ENCODE measurements at regions not wholly inside any gene's neighbourhood (a gene's known extent, or its start where the extent isn't known, plus 50 kb on each side); places are given as distances from the start of the nearest gene placed in this dataset.

DNA sequence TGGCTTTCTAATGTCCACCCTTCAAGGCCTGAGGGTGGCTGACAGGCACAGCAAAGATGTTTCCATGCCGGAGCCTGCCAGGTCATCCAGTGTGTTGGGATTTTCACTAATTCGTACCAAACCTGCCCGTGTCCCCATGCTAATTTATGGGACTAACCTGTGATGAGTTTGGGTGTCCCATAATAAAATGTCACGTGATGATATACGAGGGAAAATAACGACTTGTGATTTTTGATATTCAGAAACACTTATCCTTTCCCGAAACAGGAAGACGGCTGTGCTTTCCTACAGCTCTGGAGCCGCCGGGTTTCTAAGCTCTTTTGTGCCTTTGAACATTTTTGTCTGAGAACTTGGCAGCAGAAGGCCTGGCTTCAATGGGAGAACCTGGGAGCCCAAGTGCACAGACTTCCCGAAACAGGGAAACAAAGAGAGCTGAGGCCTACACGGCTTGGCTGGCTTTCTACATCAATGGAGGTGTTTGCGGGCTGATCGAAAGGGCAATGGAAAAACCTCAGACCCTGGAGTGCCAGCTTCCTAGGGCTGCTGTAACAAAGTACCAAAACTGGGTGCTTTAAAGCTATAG lies 171.9 kb upstream of the JARID2 start:
- DNase-seq: no peak

DNA sequence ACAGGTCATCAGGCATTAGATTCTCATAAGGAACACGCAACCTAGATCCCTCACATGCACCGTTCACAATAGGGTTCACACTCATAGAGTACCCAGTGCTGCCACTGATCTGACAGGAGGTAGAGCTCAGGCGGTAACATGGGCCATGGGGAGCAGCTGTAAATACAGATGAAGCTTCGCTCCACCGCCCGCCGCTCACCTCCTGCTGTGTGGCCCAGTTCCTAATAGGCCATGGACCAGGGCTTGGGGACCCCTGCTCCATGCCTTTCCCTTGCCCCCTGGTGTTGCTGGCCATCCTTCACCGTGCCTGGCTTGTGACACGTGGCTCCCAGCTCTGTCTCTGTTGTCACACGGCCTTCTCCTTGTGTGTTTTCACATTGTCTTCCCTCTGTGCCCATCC lies 171.1 kb upstream of the JARID2 start:
- DNase-seq: no peak

DNA sequence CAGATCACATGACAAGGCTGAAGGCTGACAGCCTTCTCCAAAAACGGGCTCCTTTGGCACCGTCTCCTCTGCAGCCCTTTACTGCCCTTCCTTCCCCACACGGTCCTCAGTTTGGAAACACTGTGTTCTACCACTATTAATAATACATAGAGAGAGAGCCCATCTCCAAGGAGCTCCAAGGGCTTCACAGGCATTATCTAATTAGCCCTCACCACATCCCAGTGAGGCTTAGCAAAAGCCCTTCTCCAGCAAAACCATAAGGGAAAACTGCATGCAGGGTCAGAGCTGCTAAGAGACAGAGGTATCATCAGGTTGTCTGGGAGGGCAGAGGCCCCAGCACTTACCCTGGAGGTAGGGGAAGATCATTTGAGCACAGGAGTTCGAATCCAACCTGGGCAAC lies 169.3 kb upstream of the JARID2 start:
- DNase-seq: no peak

DNA sequence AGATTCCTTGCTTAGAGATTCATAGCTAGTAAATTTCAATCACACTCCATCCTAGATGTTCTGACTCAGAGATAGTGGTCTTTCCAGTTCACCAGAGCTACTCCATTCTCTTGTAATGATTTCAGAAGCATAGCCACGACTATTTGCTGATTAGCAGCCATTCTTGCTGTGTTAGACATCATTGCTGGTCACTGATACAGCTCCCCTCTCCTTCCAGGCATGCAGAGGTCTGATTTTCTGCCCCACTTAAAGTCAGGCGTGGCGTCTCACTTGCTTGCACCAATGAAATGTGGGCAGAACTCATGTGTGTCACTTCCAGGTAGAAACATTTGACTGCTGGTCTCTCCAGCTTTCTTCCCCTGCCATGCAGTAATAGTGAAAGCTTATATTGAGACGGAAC lies 168.9 kb upstream of the JARID2 start:
- no peak for DNase-seq

DNA sequence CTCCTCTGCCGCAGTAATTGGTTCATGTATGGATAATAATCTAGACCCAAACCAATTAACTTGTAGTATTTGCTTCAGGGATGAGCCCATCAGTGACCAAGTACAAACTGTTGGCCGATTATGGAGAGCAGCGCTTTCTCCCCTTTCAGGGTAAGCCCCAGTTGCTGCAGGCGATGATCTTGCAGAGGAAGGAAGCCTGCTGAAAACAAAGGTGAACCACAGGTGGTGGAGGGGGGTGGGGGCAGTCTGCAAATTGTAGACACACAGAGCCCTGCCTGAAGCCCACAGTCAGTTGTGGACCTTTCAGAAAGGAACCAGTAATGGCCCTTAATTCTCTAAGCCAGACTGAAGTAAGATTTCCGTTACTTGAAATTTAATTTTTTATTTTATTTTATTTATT lies 167.9 kb upstream of the JARID2 start:
- no peak for DNase-seq

DNA sequence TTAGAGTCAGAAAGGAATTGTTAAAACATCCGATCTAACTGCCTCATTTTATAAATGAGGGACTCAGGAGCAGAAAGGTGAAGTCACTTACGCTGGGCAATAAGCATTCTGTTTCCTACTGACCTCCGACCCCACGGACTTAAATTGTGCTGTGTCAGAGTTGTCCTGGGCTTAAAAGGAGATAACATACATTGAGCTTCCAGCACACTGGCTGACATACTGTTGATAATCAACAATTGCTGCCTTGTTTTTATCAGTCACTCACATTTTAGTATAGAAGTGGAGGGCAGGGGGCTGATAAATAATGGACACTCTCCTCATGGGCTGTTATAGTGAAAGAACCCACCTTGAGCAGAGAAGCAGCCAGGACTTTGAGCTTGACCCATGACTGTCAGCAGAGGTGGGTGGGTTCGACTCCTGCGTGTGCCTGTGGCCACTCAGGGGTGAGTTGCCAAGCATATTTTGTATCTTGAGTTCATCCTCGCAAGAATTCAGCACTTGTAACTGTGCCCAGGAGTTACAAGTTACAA lies 166.5 kb upstream of the JARID2 start:
- DNase-seq: no peak

DNA sequence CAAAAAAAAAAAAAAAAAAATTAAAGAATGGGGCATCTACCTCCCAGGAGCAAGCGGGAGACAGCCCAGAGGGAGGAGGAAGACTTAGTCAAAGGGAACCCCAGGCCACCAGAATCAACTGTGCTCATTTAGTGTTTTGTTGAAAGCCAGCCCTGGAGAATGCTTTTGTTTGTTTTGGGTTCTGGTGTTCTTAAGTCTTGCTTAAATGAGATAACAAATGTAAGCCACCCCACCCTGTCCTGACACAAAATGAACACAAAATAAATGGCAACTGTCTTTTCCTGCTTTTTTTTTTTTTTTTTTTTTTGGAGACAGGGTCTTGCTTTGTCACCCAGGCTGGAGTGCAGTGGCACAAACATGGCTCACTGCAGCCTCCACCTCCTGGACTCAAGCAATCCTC lies 165.0 kb upstream of the JARID2 start:
- no peak for DNase-seq

DNA sequence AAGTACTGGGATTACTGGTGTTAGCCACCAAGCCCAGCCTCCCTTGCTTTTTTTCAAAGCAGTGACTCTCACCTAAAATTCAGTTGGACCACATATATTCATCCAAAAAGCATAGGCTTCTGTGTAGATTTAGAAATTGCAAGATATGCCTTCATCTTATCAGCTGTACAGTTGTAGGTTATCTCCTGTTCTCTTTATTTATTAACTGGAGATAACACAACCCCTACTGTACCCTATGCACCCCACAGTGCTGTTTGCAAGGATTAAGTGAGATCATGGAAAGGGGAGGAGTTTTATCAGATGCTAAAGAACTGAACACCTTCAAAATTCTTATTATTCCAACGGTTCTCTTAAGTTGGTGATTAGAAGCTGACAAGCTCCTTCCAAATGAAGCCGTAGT lies 164.4 kb upstream of the JARID2 start:
- no peak for DNase-seq

DNA sequence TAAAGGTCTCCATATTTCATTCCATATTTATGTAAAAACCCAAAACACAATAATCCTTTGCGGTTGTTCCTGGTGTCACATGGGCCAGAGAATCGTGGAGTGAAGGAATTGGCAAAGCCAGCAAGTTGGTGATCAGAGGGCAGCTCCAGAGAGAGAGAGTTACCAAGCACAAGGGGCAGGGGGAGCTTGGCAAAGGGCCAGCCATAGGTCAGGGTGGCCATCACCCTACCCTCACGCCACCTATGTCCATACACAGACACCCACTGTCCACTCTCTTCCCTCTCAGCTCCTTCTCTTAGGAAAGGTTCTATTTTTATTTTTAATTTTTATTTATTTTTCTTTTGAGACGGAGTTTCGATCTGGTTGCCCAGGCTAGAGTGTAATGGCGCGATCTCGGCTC lies 163.2 kb upstream of the JARID2 start:
- no peak for DNase-seq

DNA sequence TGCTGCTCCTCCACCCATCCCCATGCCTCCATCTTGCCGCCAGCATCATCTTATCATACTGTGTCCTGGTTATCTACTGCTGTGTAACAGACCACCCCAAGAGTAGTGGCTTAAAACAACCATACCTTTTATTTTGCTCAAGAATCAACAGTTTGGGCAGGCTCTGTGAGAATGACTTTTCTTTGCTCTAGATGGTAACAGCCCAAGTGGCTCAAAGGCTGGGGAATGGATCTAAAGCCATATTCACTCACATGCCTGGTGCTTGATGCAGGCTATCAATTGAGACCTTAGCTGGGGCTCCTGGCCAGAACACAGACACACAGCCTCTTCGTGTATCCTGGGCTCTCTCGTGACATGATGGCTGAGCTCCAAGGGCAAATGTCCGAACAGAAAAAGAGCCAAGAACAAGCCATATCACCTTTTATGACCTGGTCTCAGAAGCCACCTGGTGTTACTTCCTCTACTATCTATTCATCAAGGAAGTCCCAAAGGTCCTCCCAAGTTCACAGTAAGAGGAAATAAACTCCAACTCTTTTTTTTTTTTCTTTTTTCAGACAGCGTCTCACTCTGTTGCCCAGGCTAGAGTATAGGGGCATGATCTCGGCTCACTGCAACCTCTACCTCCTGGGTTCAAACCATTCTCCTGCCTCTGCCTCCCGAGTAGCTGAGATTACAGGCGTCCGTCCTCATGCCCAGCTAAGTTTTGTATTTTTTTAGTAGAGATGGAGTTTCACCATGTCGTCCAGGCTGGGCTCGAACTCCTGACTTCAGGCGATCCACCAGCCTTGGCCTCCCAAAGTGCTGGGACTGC lies 159.3 kb upstream of the JARID2 start:
- no peak for DNase-seq

DNA sequence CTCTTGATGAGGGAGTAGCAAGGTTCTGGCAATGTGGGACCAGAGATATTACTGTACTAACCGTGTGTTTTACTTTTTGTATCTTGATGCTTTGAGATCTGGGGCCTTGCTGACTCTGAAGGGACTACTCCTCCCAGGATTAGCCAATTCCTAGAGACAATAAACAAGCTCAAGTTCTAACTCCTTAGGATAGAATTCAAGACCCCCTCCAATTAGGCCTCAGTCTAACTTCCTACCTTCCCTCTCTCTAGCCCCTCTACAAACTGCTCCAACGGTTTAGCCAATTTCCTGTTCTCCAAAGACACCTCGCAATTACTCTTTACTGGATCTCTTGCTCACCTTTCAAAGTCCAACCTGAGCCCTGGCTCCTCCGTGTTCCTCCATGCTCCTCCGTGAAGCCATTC lies 158.7 kb upstream of the JARID2 start:
- DNase-seq: no peak

DNA sequence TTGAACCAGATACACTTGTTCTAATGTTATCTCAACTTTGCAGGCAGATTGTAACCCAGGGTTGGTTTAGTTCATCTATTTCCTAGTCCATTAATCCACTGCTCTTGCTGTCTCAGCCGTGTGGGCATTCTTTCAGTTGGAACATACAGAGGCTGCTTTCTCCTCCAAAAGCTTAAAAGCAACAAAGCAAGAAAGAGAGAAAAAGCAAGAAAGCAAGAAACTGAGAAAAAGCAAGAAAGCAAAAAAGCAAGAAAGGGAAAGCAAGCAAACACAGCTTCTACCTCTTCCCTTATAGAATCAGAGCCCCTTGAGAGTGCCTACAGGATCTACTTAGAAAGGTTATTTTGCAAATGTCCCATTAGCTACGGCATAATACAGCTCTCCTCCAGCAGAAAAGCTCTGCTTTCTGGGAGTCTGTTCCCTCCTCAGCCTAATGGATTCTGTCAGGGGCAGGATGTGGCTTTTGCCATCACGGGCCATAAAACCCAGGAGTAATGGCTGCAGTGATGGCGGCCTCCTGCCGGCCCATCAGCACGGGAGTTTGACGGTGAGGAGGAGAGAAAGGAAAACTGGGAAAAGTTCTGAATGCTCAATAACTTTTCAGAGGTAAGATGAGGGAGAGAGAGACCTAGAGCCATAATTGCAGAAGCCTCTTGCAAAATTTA lies 156.8 kb upstream of the JARID2 start:
- DNase-seq: no peak

DNA sequence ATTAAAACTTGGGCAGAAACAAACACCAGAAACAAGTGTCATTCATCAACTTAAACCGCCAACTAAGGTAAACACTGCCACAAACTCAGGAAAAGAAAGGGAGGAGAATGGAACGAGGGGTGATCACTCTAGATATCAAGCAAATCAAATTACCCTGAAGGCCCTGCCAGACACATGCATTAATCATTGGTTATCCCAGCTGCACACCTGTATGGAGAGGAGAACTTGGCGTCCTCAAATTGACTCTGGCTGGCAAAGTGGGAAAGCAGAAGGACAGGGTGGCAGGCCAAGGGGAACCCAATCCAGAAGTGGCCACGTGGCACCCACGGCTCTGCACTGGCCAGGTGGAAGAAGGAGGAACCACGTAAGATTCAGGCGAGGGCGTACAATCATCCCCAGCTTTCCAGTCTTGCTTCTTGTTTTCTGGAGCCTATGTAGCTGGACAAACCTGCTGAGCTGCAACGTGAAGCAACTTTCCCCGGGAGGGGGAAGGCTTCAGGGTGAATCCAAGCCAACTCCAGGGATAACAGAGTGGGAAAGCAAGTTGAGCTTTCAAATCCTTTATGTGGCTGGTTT lies 156.2 kb upstream of the JARID2 start:
- DNase-seq: no peak

DNA sequence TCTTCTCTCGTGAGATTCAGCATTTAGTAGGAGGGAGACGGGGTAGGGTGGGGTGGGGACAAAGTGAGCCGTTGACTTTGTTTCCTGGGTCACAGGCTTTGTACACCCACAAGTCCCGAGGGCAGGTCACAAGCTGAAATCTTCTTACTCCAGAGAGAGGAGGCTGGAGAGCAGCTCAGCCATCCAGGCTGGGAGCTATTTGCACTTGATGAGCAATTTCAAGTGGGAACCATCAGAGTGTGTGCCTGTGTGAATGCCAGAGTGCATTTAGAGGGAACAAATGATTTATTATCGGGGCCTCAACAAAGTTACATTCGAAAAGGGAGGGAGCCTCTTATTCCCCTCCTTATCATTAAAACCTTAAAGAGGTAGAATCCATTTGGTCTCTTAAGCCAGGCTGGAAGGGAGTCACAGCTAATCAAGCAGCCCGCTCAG lies 155.7 kb upstream of the JARID2 start:
- DNase-seq: no peak

DNA sequence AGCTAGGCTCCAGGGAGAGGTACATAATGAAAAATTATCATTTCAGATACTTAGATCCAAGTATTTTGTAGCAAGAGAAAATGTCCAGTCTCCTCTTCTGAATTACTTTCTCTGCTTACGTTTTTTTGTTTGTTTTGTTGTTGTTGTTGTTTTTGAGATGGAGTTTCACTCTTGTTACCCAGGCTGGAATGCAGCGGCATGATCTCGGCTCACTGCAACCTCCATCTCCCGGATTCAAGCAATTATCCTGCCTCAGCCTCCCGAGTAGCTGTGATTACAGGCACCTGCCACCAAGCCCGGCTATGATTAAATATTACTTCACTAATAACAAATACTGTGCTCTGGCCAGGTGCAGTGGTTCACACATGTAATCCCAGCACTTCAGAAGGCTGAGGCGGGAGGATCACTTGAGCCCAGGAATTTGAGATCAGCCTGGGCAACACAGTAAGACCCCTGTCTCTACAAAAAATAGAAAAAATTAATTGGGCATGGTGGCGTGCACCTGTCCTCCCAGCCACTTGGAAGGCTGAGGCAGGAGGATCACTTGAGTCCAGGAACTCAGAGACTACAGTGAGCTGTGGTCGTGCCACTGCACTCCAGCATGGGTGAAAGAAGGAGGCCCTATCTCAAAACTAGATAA lies 155.0 kb upstream of the JARID2 start:
- DNase-seq: no peak

DNA sequence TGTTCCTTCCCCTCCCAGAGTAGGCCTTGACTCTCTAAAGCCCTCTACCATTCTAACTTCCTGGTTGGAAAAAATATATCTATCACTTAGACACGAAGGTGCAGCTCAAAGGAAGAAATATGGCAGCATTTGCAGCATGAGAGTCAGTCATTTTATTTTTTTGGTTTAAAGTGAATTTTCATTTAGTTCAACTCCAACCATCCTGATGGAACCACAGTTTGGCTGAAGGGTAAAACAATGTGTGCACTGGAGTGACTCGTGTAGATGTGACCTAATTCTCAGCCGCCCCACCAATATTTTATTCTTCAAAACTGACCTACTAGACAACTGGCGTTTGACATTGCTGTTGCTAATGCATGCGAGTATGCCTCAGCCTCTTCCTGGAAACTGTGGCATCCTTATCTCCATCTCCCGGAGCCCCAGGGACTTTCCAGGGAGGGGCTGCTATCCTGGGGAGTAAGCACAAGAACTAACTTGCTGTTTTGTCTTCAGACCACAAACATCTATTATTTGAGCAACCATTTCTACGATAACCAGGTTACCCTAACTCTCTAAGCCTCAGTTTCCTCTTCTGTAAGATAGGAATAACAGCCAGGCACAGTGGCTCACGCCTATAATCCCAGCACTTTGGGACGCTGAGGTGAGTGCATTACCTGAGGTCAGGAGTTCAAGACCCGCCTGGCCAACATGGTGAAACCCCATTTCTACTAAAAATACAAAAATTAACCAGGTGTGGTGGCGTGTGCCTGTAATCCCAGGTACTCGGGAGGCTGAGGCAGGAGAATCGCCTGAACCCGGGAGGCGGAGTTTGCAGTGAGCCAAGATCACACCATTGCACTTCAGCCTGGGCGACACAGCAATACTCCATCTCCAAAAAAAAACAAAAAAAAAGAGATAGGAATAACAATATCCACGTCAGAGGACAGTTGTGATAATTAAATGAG lies 148.7 kb upstream of the JARID2 start:
- DNase-seq: no peak

DNA sequence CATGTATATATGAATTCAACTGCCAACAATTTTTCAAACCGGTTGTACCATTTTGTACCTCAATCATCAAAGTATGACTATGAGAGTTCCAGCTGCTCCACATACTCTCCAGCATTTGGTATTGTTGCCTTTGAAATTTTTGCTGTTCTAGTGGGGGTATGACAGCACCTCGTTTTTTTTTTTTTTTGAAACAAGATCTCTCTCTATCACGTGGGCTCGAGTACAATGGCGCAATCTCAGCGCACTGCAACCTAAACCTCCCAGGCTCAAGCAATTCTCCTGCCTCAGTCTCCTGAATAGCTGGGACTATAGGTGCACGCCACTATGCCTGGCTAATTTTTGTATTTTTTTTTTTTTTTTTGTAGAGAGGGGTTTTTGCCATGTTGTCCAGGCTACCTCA lies 144.7 kb upstream of the JARID2 start:
- DNase-seq: no peak

DNA sequence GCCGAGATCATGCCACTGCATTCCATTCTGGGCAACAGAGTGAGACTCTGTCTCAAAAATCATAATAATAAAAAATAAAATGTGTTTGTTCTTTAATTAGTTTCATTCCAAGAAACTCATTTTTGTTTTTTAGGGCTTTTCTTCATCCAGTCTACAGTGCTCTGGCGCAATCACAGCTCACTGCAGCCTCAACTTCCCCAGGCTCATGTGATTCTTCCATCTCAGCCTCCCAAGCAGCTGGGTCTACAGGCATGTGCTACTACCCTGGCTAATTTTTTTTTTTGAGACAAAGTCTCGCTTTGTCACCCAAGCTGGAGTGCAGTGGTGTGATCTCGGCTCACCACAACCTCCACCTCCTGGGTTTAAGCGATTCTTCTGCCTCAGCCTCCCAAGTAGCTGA lies 143.6 kb upstream of the JARID2 start:
- no peak for DNase-seq

DNA sequence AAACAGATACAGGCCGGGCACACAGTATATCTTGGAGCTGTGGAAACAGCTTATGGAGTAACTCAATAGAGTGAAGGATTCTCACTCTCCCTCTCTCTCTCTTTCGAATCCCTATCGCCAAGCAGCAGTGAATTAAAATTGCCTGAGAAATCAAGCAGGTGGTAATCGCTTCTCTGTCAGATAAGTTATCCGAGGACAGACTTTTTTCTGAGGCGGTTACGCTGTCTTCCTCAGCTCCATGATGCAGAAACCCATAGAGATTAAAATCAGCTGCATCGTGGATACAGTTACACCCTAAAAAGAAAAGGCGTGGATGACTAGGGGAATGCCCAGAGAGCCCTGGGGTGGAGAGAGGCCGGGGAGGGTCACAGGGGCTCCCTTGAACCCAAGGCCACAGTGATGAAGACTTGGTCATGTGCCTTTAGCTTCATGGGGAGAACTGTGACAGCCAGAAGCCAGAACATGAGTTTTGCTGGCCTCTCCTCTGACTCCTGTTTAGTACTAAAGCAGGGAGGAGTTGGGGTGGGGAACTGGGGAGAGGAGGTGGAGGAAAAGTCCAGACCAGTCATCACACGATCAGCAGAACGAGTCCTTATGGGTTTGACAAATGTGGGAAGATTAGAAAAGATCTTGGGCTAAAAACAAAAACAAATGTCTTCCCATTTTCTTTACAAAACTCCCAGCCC lies 138.8 kb upstream of the JARID2 start:
- DNase-seq: no peak

DNA sequence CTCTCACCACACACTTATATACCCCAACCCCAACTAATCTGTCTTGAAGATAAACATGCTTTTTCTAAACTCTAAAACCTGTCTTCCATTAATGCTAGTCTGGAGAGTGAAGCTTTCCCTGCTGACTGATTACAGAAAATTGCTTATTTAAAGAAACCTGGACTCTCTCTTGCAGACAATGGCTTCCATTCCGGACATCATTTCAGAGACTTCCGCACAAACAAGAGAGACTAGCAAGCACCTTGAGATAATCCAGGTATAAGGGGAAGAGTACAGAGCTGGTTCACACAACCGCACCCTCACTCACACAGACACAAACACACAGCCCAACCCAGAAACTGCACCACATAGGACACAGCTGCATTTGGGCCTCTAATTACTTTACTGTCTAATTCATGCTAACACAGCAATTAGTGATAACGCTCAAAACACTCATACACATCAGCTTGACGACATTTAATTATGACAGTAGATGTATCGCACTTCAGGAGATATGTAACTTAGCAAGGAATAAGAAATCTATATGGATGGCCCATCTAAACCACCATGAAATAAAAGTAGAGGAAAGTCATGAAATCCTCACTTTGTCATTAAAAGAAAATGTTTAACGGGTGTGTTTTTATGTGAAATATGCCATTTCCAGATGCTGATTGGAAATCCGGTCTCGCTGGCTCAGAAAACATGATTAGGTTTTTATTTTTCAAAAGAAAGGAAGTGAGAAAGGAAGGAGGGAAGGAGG lies 138.1 kb upstream of the JARID2 start:
- DNase-seq: no peak

Measured in occipital lobe (tissue), 1 donor.